GM18858 (cell line): ENCODE measurements at regions not wholly inside any gene's neighbourhood (a gene's known extent, or its start where the extent isn't known, plus 50 kb on each side); places are given as distances from the start of the nearest gene placed in this dataset.

Experiments used
- ATAC-seq: cut with Tn5 transposase; IDR thresholded peaks from one replicate; pipeline ENCODE4 v1.9.1; 2021; ENCODE audit not compliant: unreplicated experiment

GRCh38 chr21:14870853-14871149 is 194.0 kb downstream of the NRIP1 start:
- peak; percentile 13 for ATAC-seq

- ATAC-seq = peak; percentile 49
These were observed 194.6 kb downstream of the NRIP1 start for GRCh38 chr21:14869984-14870852.

GRCh38 chr21:14866859-14867765 is 197.7 kb downstream of the NRIP1 start:
- ATAC-seq = no peak

GRCh38 chr21:14864211-14865021 is 200.4 kb downstream of the NRIP1 start:
- ATAC-seq = peak; percentile 69

GRCh38 chr21:14863745-14864210 is 201.0 kb downstream of the NRIP1 start:
- ATAC-seq = no peak

GRCh38 chr21:14862794-14863720 is 201.7 kb downstream of the NRIP1 start:
- ATAC-seq = no peak

GRCh38 chr21:14858311-14858710 is 206.5 kb downstream of the NRIP1 start:
- no peak for ATAC-seq

- no peak for ATAC-seq
These were observed 207.3 kb downstream of the NRIP1 start for GRCh38 chr21:14857529-14857928.

GRCh38 chr21:14850394-14850793 is 214.4 kb downstream of the NRIP1 start:
- no peak for ATAC-seq

GRCh38 chr21:14846621-14847020 is 218.2 kb downstream of the NRIP1 start:
- ATAC-seq = no peak

- ATAC-seq = no peak
These were observed 220.8 kb downstream of the NRIP1 start for GRCh38 chr21:14844001-14844400.

GRCh38 chr21:14842601-14843000 is 222.2 kb downstream of the NRIP1 start:
- ATAC-seq = no peak

GRCh38 chr21:14841511-14842472 is 223.0 kb downstream of the NRIP1 start:
- ATAC-seq = no peak

- no peak for ATAC-seq
These were observed 226.4 kb downstream of the NRIP1 start for GRCh38 chr21:14838400-14838799.

GRCh38 chr21:14836950-14837349 is 227.8 kb downstream of the NRIP1 start:
- ATAC-seq = no peak

GRCh38 chr21:14833666-14834351 is 231.0 kb downstream of the NRIP1 start:
- no peak for ATAC-seq

GRCh38 chr21:14833241-14833640 is 231.6 kb downstream of the NRIP1 start:
- no peak for ATAC-seq

- ATAC-seq = no peak
These were observed 234.5 kb downstream of the NRIP1 start for GRCh38 chr21:14830307-14830706.
